GM21360 (cell line): ENCODE measurements at regions not wholly inside any gene's neighbourhood (a gene's known extent, or its start where the extent isn't known, plus 50 kb on each side); places are given as distances from the start of the nearest gene placed in this dataset.
"Not testable (repeated sequence)": the region's sequence is repeated elsewhere in the genome, so short reads cannot be mapped to it uniquely, and the experiment has no call there.

Source experiments
- ATAC-seq: cut with Tn5 transposase; IDR thresholded peaks from one replicate; pipeline ENCODE4 v1.9.1; 2021; ENCODE audit warnings: mild to moderate bottlenecking, moderate library complexity; ENCODE audit not compliant: unreplicated experiment

GRCh38 chrX:40883021-40883619 is 147.8 kb upstream of the MED14 start:
- no peak for ATAC-seq

GRCh38 chrX:40885989-40886388 is 150.6 kb upstream of the MED14 start:
- ATAC-seq, result no peak

- ATAC-seq, result no peak
Measured at GRCh38 chrX:40887476-40887875, 152.1 kb upstream of the MED14 start.

GRCh38 chrX:40891798-40892197 is 156.5 kb upstream of the MED14 start:
- ATAC-seq, result no peak

DNA sequence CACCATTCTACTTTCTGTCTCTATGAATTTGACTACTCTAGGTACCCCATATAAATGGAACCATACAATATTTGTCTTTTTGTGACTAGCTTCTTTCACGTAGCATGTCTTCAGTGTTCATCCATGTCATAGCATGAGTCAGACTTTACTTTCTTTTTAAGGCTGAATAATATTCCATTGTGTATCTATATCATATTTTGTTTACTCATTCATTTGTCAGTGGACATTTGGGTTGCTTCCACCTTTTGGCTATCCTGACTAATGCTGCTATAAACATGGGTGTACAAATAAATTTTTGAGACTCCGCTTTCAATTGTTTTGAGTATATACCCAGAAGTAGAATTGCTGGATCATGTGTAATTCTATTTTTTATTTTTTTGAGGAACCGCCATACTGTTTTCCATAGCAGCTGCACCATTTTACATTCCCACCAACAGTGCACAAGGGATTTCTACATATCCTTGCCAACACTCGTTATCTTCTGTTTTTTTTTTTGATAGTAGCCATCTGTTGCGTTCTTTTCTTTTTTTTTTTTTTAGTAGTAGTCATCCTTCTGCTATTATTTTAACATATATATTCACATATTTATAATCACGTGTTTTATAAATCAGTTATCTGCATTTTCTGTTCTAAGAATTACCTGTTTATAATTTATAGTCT is 158.0 kb upstream of the MED14 start:
- ATAC-seq, result no peak

- ATAC-seq, result no peak
Measured at GRCh38 chrX:40895246-40895645, 159.9 kb upstream of the MED14 start.

DNA sequence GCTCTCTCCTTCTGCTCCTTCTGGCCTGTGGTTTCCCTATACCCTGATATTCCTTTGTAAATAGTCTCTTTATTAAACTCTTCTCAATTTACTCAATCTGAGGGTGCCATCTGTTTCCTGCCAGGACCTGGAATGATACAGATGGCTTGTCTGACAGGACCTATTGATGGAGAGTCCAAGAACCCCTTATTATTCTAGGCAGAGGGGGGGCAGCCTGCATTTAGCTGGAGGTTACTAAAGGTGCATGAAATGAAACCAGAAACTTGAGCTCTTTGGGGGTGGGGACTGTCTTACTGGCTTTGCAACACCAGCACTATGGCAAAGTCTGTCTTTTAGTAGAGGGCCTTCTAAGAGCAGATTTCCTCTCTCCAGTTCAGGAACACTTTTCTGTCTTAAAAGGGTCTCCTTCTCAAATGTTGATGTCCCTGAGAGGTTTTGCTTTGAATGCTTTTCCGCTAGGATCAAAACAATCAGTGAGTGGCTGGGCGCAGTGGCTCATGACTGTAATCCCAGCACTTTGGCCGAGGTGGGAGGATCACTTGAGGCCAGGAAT is 162.5 kb upstream of the MED14 start:
- ATAC-seq, result no peak

DNA sequence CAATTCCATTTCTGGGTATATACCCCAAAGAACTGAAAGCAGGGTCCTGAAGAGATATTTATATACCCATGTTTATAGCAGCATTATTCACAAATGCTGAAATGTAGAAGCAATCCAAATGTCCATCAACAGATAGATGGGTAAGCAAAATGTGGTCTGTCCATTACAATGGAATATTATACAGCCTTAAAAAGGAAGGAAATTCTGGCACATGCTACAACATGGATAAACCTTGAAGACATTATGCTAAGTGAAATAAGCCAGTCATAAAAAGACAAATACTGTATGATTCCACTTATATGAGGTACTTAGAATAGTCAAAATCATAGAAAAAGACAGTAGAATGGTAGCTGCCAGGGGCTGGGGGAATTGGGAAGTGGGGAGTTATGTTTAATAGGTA is 169.4 kb upstream of the MED14 start:
- ATAC-seq, result not testable (repeated sequence)

DNA sequence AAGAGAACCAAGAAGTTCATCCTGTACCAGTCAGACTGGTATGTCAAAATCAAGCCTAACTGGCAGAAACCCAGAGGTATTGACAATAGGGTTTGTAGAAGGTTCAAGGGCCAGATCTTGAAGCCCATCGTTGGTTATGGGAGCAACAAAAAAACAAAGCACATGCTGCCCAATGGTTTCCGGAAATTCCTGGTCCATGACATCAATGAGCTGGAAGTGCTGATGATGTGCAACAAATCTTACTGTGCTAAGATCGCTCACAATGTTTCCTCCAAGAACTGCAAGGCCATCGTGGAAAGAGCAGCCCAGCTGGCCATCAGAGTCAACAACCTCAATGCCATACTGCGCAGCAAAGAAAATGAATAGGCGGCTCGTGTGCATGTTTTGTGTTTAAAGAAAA is 172.7 kb upstream of the MED14 start:
- ATAC-seq, result no peak

DNA sequence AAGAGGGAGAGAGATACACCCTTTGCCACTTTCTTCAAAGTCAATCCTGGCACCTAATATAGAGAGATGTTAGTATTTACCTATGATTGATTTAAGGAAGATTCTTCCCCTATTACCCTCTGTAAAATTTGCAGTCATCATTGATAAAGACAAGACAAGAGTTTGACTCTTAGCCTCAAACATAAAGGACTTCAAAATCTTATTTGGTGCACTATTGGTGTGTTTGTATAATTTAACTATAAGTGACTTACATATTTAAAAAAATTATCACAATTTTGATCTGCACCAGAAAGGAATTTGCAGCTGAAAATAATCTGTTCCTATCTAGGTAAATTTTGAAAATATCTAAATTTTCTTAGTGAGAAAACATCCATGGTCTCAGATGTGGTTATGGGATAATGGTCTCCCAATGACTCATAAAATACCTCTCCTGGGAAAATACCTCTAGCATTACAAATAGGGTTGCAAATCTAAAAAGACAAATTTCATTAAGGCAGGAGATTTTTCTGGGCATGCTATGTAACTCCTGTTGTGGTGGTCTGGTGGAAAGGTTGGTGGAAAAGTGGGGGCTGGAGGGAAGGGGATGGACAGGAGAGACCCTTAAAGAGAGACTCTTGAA is 173.6 kb upstream of the MED14 start:
- no peak for ATAC-seq

GRCh38 chrX:40912166-40912565 is 173.1 kb upstream of the USP9X start:
- ATAC-seq, result no peak

DNA sequence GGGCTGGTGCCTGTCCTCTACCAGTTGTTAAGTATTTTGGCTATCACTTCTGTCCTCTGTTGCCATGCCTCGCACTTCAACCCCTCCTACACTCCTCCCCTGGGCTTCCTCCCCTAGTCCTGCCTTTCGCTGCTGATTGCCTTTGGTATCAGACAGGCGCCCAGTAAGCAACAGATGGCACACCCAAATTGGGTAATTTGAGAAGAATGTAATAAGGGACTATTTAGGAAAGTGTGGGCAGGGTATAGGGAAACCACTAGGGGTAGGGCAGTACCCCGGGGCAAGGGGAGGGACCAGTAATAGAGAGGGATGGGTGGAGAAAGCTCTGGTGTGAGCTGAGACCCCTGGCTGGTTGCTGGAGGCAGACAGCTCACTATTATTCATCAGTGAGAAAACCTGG is 172.7 kb upstream of the USP9X start:
- no peak for ATAC-seq

- no peak for ATAC-seq
Measured at GRCh38 chrX:40920351-40920750, 164.9 kb upstream of the USP9X start.

GRCh38 chrX:40922307-40922706 is 162.9 kb upstream of the USP9X start:
- no peak for ATAC-seq

- not testable (repeated sequence) for ATAC-seq
Measured at GRCh38 chrX:40926739-40927427, 158.4 kb upstream of the USP9X start.

DNA sequence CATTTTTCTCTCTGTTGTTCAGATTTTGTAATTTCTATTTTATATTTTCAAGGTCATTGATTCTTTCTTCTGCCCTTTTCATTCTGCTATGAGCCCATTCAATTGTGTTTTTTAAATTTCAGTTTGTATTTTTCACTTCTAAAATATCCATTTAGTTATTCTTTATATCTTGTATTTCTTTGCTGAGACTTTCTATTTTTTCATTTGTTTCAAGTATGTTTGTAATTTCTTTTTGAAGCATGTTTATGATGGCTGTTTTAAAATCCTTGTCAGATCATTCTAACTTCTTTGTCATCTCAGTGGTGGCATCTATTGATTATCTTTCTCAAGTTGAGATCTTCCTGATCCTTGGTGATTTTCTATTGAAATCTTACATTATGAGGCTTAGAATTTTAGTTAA is 157.2 kb upstream of the USP9X start:
- no peak for ATAC-seq

DNA sequence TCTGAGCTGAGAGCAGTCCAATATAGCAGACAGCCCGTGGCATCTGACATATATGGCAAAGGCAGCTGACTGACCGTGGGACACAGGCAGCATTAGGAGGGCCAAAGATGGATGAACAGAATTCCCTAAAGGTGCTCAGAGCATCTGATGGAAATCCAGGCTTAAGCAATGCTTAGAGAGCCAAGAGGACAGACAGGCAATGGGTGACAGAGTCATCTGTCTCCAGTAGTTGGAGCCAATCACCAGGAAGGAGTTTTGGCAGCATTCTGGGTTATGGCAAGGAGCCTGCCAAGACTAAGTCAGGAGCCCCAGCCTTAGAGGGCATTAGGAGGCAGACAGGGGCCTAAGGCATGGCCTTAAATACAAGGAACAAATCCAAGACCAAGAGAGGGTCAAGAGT is 153.3 kb upstream of the USP9X start:
- no peak for ATAC-seq

DNA sequence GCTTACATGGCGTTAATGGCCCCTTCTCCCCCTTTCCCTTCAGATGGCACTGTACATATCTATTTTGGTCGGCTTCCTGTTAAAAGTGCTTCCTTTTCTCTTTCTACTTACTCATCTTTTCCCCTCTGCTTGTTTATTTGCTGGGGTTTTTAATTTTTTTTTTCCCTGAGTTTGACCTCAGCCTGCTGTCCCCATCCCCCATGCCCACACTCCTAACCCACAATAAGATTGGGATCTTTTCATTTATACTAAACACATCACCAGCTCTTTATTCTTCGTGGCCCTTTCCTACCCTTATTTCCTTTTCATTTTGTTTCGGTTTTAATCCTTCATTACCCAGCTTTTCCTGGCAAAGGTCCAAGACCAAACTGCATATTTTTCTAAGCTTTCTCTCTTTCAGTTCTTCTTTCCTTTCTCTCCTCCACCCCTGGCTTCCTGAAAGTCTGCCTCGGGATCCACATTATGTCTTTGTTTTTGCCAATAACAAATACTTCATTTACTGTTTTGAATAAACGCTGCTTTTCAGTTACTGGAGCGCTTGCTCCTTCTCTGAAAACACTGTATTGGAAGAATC is 152.0 kb upstream of the USP9X start:
- ATAC-seq, result no peak

- ATAC-seq, result no peak
Measured at GRCh38 chrX:40933706-40934425, 151.4 kb upstream of the USP9X start.

DNA sequence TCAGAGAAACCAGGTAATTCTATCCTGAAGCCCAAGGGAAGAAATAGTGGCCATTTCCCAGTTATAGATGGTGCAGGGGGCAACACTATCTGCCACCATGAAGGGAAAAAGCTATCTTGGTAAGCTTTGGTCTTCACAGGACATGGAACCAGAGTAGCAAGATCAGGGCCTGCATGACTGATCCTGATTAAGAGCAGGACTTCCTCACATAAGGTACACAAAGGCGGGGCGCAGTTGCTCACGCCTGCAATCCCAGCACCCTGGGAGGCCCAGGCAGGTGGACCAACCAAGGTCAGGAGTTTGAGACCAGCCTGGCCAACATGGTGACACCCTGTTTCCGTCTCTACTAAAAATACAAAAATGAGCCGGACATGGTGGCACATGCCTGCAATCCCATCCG is 148.4 kb upstream of the USP9X start:
- no peak for ATAC-seq

GRCh38 chrX:40938423-40938822 is 146.8 kb upstream of the USP9X start:
- no peak for ATAC-seq
